Dermis blood vessel endothelial cell (primary cell): ENCODE measurements at regions not wholly inside any gene's neighbourhood (a gene's known extent, or its start where the extent isn't known, plus 50 kb on each side); places are given as distances from the start of the nearest gene placed in this dataset.

Experiments
- DNase-seq: peaks from one replicate; pipeline ENCODE4 v3.0.0; 2010

DNA sequence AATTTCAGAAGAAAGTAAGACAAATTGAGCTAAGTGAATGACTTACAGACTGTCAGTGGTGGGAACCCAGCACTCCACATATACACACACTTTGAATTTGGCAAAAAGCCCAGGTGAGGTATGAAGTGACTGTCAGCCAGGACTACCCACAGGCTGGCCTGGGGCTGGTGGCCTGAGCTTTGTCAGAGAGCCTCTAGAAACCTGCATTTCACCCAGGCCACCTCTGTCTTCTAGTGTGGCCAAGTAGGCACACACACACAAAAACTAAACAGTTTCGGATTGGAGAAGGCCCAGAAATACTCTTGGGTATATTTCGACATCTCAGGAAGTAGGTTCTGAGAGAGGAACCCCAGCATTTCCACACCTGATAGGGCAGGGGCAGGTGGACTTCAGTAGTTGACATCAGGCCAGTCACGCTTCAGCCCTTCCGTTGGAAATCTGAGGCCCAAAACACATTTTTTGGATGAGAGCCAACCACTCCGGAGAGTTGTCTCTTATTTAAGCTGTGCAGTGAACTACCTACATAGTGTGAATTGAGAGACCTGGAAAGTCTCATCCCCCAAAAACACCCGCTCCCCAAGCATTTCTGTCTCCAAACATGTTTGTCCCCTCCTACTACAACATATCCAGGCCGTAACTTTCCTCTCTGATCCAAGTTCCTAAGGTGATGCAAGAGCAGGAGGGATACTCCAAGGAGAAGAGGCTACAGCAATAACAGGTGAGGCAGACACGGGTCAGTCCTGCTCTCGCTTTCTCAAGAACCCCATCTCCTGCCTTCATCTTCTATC is 167.2 kb upstream of the PROX1 start:
- DNase-seq, result no peak

DNA sequence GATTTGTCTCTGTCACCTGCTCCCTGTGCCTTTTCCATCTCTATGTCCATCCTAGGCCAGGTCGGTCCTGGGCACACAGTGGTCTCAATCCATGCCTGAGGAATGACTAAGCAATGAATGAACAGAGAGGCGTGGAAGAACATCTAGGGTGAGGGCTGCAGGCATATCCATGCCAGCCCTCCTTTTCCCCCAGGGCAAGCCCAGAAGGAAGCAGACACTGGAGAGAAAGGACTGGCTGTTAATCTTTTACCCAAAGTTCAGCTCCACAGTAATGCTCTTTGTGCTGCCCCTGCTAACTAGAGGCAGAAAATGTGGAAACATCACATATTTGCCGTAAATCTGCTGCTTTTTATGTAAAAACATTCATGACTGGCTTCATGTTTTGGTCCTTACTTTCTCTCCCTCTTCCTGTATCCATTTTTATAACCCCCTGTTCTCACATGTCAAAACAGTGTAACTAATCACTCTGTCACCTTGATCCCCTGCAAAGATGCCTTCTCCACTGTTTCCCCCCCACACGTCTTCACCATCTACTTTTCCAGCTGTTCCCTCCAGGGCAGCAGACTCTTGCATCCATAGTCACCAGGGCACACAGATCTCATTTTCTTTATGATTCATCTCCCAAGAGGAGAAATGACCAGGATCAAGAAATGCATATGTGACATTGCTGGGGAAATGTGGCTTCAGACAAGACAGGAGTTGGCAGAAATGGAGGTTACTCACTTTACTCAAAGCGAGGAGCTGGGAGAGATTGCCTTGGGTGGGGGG is 166.4 kb upstream of the PROX1 start:
- no peak for DNase-seq

DNA sequence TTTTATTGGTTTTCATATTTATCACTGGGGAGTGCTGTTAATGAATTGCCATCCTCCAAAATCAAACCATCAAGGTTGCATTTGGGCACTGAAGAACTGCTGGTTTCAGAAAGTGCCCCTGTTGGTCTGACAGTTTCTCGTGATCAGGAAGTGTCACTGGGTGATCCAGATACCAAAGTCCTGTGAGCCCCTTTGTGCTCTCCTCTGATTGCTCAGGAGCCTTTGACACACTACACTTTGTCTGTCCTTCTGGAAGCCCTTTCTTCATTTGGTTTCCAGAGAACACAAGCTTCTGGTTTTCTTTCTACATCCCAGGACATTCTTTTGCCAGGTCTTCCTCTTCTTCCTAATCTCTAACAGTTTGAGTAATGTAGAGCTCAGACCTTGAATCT is 165.8 kb upstream of the PROX1 start:
- DNase-seq, result no peak

DNA sequence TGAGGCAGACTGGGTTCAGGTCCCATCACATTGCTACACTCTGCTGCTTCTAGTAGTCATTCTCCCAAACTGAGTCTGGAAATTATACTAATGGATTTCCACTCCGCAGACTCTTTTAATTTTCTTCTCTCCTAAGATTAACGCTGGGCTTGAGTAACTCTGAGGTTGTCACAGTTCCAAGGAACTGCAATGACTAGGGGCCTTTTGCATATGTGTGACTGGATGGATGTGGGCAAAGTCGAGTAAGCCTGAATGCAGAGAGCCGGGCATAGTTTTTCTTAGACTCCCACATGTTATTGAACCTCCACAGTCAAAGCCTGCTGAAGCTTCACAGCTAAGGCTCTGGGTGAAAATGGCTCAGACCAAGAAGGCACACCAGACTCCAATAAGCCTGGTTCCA is 160.9 kb upstream of the PROX1 start:
- no peak for DNase-seq

DNA sequence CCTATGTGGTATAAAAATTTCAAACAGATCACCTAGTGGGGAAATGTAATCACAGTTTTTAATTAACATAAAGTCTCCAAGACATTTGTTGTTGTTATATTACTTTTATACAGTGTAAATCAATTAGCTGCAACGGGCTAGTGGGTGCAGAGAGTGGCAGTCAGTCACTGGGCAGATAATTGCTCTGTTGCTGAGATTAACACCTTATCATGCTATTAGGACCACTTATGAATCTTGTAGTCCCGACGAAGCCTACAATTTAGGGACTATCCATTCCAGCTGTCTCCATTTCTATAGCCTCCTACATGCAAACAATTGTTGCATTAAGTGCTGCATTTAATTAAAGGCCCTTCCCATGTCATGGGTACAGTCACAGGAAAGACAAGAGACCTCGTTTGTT is 158.9 kb upstream of the PROX1 start:
- DNase-seq, result no peak

DNA sequence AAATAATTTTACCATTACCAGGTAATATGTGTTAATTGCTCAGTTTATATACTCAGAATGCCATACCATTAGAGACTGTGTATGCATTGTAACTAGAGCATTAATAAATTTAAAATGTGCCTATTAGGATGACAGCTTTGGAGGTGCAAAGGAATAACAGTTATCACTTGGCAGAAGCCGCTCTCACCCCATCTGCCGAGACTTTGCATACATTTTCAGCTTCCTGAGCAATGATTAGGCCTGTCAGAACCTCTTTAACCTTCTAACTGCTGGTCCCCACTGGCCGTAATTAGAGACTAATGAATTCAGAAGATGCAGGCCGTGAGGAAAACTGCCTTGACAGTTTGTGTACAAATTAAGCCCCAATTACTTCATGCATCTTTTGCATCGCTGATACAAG is 158.0 kb upstream of the PROX1 start:
- no peak for DNase-seq

DNA sequence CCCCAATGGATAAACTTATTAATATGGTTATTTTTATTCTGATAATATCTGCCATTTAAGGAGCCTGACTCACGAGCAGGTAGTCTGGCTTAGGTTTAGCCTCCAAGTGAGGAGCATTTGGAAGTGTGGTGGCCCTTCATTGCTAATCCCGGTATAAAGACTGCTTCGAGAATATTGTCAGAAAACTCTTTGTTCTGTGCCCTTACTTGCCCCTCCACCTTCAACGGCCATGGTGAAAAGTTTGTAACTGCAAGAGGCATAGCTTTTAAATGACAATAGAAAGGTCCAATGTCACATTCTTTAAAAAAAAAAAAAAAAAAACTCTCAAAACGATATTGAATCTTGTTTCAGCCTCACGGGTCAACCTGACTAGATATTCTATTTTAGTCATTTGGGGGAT is 157.4 kb upstream of the PROX1 start:
- DNase-seq, result no peak

DNA sequence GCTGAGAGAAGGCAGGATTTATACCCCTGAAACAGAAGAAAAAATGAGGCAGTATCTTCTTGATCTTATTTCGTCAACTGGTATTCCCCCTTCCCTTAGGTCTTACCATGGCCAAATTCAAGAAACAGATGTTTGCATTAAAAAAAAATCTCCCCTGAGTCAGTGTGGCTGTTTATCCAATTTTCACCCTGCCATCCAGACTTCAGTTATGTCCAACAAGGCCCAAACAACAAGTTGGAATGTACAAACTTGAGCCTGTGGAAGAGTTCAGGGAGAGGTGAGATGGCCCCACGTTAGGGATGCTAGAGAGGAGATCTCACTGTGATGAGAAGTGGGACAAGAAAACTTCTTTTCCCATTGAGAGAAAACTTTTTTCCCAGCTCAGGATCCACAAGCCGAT is 147.2 kb upstream of the PROX1 start:
- no peak for DNase-seq

DNA sequence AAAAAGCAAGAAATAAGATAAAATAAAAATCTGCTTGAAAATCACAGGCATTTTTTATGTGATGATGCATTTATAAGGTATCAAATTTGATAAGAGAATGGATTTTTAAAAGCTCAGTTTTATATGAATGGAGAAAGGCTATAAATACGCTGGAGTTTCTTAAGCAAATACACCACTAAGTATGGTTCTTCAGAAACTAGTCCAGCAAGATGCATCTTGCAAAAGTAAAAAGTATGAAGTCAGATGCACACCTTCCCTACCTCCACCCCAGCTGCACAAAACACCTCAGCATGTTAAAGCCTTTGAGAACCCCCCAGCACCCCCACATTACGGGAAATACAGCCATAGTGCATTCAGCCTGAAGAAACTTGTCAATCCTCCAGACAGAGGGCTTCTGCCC is 143.1 kb upstream of the PROX1 start:
- DNase-seq, result no peak

DNA sequence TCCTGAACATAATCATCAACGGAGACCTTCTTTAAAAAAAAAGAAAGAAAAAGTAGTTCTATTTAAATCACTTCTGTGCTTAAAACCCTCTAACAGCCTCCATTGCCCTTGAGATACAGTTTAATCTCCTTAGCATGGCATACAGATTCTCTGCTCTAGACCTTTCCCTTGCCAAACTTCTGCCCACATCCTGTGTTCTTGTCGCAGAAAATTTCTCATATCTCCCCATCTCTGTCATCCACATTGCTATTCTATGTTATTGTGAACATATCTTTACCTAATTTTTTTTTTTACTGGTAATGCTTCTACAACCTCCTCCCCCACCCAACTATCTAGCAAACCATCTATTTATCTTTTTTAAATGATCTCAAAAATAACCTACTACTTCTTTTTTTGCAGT is 135.7 kb upstream of the PROX1 start:
- no peak for DNase-seq

DNA sequence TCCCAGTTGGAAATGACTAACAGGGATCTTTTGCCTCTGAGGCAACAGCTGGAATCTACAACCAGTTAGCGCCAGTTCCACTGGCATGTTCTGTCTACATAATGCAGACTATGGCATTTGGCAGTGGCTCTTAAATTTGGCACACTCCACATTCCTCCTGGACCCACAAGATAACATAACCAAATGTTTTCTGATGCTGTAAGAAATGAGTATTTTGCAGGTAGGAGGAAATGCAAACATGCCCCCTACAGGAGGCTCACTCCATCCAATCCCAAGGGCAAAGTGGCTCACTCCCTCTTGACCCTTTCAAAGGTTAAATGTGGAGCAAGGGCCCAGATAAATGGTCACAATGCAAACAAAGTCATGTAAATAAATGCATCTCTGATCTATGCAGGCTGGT is 129.2 kb upstream of the PROX1 start:
- no peak for DNase-seq

DNA sequence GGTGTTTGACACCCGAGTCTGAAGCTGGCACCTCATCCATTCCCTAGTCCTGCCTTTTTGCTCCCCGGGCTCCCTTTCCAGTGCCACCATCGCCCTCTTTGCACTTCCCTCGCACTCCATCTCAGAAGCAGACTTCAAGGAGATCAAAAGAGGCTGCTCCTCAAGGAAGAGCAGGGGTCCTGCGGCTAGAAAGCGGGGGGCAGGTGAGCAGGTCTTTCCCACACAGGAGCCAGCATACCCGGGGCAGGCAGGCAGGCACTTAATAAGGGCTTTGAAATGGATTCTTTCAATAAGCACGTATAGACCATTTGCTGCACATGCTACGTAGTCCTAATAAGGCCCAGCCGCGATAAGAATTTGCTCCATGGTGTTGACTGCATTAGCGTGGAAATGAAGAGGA is 125.9 kb upstream of the PROX1 start:
- no peak for DNase-seq

DNA sequence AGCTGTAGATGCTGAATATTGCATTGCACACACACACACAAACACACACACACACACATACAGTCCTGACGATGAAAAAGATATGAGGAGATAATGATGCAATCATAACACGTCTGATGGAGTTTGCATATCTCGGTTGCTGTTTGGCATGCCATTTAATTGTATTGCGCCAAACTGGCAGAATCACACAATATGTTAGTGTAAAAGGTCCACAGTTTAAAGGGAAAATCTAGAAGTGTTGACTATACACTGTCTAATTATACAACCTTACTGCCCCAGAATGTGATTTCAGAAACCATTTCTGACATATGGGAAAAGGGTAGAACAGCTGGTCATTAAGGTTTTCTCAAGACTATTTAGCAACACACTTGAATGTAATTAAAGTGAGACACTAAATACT is 123.7 kb upstream of the PROX1 start:
- no peak for DNase-seq

DNA sequence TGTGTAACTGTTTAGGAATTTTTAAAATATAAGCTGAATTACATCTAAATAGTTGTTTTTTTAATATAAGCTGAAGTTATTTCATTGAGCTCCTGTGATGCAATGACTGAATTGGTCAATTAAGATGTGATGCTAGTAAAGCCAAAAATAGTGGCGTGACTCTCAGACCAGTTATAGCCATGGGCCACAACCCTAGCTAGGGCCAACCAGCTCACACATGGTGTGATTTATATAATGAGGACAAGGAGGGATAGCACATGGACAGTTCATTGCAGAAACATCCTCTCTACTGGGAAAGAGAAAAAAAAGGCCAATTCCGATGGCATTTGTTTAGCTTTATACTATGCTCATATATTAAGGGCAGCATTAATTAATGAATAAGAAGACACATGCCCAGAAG is 119.3 kb upstream of the PROX1 start:
- no peak for DNase-seq

DNA sequence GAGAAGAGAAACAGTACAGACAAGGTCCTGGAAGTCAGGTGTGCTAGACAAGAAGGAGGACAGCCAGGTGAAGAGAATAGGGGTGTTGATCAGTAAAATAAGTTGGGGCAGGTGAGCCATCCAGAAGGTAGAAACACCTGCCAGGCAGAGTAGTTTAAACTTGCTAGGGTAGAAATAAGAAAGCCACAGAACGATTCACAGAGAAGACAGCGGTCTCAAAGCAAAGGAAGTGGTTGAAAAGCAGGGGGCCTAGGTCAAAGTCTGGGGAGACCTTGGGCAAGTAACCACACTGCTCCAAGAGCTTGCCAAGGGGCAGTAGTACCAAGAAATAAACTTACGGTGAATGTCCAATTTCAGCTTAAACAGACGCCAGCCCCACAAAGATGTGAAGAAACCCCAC is 116.6 kb upstream of the PROX1 start:
- no peak for DNase-seq

DNA sequence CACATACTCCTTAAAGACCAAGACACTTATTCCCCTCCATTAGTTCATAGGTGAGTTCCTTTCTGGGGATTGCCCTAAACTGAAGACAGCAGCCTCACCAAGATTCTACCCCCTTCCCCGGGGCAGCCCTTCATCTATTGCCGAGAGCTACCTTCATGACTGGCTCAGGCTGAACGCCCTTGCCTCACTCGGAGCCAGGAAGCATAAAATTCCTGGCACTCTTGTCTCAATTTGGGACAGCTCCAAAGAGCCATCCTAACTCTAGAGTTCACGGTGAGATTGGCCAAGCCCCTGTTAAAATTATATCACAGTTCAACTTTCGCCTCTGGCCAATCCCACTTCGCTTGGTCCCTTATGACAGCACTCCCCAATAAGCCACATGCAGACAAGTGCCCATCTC is 113.0 kb upstream of the PROX1 start:
- no peak for DNase-seq

DNA sequence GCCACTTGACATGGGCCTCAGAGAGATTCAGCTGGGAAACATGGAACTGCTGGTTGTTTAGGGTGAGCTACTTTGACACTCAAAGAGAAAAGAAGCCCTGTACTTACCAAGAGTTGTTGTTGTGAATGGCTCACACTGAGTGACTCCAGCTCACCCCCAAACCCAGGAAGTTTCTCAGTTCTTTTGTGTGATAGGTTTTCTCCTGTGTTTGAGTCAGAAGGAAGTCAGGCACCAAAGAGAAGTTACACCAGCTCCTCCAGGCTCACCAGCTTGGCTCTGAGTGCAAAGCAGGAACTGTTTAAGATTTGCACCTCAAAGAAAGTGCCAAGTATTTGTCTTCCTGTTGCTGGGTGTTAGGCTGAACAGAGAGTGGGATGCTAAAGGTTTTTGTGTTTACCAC is 111.2 kb upstream of the PROX1 start:
- no peak for DNase-seq

DNA sequence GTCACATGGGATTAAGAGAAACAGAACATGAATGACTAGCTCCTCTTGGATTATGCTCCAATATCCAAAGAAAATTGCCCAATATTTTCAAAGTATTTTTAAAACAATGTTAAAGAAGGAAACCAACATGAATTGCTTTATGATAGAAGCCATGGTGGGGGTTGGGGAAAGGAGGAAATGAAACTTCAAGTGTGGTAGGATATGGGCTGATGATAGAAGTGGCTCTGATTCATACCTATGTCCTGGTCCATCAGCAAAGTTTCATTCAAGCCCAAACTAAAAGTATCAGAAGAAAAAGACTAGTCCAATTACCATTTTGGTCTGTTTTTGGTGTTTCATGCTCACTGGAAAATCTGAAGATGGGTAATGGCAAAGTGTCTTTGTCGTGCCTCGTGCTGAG is 104.2 kb upstream of the PROX1 start:
- no peak for DNase-seq

DNA sequence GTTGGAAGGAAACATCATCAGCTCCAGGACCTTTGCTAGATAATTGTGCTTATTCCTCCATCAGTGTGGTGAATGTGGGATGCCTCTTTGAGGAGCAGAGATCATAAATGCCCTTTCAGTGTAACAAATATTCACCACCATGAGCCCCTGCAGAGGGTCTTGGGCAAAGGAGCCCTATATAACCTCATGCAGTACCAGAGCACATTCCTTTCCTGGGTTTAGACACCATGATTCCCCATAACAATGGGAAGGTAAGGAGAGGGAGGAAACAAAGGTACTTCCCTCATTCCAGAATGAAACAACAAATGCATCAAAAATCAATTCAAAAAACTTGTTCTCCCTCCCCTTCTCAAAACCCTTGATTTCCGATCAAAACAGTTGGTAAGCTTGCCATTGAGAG is 103.4 kb upstream of the PROX1 start:
- no peak for DNase-seq

DNA sequence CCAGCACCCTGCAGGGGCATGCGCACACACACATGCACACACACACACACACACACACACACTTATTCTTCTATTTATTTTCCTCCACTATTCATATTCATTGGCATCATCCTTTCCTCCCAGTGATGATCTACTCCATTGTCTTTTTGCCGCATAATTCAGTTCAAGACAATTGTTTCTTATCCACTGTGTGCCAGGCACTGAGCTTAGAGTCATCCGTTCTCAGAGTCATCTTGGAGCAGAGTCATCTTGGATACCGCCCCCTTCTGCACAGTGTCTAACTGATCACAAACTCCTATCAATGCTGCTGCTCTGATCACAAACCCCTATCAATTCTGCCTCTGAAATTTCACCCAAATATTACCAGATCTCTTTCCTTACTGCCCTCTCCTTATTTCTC is 102.8 kb upstream of the PROX1 start:
- no peak for DNase-seq

DNA sequence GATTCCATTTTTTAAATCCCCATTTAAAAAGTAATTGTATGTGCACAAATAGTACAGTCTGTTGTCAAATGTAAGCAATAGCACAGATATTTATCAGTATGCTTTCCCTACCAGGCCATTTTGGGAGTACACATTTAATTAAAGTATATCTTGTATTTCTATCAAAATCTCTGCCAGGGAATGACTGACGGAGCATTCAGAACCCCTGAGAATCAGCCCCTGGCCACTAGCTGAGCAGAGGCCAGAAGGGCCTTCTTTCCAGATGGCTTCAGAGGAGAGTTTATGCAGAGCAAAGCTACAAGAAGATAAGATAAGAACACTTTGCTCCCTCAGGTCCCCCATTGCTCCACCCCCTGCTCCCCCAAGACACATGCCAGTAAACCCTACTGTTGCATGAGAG is 99.9 kb upstream of the PROX1 start:
- no peak for DNase-seq

DNA sequence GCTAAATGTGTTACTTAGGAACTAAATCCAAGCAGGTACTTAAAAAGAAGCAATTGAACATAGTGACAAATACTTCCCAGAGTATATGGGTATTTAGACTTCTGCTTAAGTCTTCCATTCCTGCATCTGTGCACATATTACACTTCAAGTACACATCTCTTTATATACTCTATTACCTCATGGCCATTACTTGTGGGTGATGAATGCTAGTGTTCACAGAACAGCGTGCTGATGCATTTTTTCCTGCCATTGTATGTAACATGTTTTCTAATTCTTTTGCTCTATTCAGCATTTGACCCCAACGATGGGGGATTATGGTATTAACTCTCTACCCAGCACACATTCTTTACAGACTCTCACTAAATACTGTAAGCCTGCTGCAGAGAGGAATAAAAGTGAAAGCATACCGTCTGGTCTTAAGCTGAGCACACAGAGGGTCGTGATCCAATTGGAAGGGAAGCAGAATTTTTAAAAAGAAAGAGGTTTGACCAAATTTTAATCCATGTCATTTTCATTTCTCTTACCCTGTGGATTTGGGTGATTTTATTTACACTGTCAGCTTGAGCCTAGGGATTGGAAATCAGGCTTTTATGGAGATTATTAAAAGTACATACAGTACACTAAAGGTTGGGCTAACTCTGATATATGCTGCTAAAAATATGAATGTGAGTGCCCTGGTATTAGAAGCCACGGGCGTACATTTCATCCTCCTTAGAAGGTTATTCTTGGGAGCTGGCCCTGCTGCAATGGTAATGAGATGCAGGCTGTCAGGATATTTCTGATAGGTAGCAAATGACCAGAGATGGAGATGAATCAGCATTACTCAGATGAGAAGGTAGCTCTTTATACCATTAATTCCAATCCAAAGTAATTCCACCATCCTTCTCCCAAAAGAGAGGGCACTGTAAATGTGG is 95.5 kb upstream of the PROX1 start:
- no peak for DNase-seq

DNA sequence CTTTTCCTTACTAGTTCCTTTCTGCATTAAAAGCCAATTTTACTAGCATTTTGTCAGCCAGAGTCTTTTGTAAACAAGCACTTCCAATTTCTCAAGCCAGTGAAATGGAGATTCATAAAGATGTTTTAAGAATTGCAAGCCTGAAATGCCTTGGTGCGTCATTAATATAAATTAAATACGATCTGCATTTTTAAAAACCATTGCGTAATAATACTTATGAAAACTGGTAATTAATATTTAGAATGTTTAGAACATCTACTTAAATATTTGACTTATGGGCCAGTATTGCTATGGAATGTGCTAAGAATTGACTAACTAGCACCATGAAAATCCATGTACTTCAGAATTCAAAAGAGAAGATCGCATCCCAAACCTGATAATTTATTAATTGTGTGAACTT is 89.1 kb upstream of the PROX1 start:
- DNase-seq, result no peak

DNA sequence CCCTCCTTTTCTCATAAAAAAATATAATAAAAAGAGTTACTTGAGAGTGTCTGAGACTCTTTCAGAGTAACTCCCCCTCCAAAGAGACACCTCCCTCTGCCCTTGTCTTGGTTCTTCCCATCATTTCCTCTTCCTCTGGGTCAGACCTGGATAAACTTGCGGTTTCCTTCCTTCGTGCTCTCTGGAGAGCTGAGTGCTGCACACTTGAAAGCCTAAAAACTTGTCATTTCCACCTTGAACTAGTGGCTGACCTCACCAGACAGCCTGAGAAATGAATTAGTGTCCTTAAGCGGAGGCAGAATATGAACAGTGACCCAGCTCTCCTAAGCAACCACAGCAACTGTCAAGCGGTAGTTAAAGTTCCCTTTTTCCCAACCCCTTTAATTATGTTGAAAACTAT is 88.4 kb upstream of the PROX1 start:
- DNase-seq, result no peak
